Stimulated activated naive CD8-positive, alpha-beta T cell treated with anti-CD3 and anti-CD28 coated beads, Interleukin-15, Interleukin-2, amounts not matched to agents 100 U/mL and 50 U/mL, for 24 hours (primary cell): ENCODE measurements at regions not wholly inside any gene's neighbourhood (a gene's known extent, or its start where the extent isn't known, plus 50 kb on each side); places are given as distances from the start of the nearest gene placed in this dataset.
"Not testable (repeated sequence)": the region's sequence is repeated elsewhere in the genome, so short reads cannot be mapped to it uniquely, and the experiment has no call there.

Source experiments
- ATAC-seq: fragments of 150-1000 bp; cut with Tn5 transposase; one replicate; pipeline ENCODE4 v1.10.0; 2021
- DNase-seq: peaks from one replicate; pipeline ENCODE4 v3.0.0; 2021

GRCh38 chr13:78078168-78078567, 159.5 kb upstream of the EDNRB start:
- DNase-seq (no peak), ATAC-seq (no peak)

DNA sequence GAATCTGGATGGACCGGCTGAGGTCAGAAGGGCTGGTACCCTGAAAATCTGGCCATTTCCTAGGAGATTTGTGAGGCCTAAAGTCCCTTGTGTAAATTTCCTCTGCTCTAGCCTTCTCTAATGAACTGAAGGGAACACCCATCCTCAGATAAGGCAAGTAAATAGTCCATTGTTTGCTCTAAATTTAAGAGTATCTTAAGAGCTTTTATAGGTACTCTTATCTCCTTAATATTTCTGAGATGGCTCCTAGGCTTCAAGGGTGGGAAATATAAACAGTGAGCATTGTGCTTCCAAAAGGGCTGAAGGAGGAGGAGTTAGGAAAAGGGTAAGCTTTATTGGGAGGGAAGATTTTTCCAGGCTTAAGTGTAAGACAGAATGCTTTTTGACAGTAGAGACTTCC, 148.7 kb upstream of the EDNRB start:
- DNase-seq (no peak), ATAC-seq (no peak)

DNA sequence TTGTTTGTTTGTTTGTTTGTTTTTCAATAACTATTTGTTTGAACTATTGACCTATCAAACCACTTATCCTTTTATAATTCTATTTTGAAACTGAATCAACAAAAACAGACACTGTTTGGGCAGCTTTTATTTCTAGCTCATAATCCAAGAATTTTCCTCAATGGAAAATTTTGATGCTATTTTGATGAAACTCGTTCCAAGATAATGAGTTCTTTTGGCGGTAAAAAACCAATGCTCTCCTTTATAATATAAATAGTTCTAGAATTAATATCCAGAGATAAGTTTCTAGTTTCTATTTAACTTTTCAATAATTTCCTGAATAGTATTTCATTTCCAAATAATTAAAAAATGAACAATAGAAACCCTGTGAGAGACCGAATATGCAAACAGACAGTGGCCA, 146.5 kb upstream of the EDNRB start:
- ATAC-seq (no peak), DNase-seq (no peak)

- DNase-seq (no peak), ATAC-seq (no peak)
Measured at GRCh38 chr13:78061806-78062205, 143.2 kb upstream of the EDNRB start.

DNA sequence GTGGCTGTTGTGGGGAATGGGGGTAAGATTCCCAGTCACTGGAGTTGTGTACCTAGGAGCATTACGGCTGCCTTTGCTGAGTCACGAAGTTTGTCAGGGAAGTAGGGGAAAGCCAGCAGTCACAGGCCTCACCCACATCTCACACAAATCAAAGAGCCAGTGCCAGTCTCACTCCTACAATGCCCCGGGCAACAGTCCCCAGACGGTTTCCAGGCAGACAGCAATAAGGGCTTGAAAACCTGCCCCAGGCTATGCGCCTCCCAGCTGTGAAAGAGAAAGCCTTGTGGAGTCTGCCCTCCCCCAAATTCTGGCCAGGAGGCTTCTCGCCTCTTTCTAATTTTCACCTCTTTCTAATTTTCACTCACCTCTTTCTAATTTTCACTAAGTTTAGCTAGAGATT, 142.3 kb upstream of the EDNRB start:
- no peak for ATAC-seq
- DNase-seq = no peak

- not testable (repeated sequence) for DNase-seq, ATAC-seq
Measured at GRCh38 chr13:78056865-78057264, 138.2 kb upstream of the EDNRB start.

GRCh38 chr13:78054157-78054556, 135.5 kb upstream of the EDNRB start:
- DNase-seq (no peak), ATAC-seq (no peak)

GRCh38 chr13:78047151-78047550, 128.5 kb upstream of the EDNRB start:
- no peak for ATAC-seq
- DNase-seq = no peak

- ATAC-seq = no peak
Measured at GRCh38 chr13:78046331-78046730, 127.7 kb upstream of the EDNRB start.

DNA sequence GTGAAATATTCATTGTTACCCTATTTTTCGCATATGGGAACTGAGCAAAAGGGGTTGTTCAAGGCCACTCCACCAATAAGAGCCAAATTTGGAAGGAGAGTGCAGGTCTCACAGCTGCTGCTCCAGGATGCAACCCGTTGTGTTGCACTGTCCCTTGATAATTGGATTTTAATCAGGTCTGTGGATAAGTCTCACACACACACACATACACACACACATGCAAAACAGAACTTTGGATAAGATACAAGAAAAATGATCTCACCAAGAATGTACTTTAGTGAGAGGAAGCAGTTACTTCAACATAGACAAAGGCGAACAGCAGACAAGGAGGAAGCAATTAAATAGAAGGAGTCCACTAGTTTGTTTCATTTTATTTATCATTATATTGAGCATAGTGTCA, 127.3 kb upstream of the EDNRB start:
- ATAC-seq (no peak), DNase-seq (no peak)

More at GRCh38 chr13:78046331-78046730, 127.7 kb upstream of the EDNRB start:
- DNase-seq = no peak

DNA sequence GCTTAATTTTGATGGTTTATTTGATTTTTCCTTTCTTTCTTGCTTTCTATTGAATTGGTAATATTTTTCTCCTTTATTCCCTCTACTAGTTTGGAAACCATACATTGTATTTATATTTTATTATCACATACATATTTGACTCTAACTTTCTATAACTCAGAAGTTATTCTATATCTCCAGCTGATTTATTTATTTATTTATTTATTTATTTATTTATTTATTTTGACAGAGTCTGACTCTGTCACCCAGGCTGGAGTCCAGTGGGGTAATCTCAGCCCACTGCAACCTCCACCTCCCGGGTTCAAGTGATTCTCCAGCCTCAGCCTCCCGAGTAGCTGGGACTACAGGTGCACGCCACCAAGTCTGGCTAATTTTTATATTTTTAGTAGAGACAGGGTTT, 122.7 kb upstream of the EDNRB start:
- ATAC-seq, DNase-seq: not testable (repeated sequence)

GRCh38 chr13:78040205-78040830, 121.7 kb upstream of the EDNRB start:
- no peak for ATAC-seq
- no peak for DNase-seq

GRCh38 chr13:78036841-78037240, 118.2 kb upstream of the EDNRB start:
- ATAC-seq (no peak), DNase-seq (no peak)

DNA sequence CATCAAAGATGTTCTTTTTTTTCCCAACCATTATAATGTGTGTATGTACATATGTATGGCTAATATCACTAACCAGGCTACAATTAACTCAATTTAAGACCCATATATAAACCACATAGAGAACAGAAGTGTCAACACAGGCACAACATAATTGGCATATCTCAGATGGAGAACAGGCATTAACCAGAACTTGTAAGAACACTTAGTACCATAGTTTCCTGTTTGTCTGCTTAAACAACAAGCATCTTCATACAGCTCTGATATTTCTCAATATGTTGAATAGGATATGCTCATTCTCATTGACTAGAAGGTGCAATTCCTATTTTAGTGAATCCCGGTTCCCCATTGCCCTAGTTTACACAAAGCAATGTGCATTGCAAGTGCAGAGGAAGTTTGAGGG, 116.9 kb upstream of the EDNRB start:
- no peak for DNase-seq
- ATAC-seq = no peak

- no peak for ATAC-seq
- DNase-seq = no peak
Measured at GRCh38 chr13:78033509-78033908, 114.9 kb upstream of the EDNRB start.

DNA sequence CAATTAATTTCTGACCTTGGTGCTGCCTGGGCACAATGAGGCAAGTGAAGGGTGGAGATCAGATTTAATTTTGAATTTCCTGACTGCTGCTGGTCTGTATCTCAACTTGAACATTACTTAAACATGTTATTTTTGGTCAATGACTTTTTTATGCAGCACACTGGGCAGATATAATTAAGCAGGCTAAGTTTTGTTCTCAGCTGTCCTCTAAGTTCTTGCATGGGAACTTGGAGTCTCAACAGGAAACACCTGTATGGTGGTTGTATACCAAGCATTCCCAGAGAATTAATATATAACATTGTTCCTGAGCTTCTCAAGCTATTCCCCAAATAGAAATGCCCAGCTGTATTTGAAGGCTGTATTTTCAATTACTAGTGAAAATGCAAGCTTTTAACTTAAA, 113.5 kb upstream of the EDNRB start:
- DNase-seq (no peak), ATAC-seq (no peak)

GRCh38 chr13:78030341-78030896, 111.8 kb upstream of the EDNRB start:
- ATAC-seq (no peak), DNase-seq (no peak)

- no peak for DNase-seq
- ATAC-seq = no peak
Measured at GRCh38 chr13:78029901-78030300, 111.3 kb upstream of the EDNRB start.

- DNase-seq (no peak), ATAC-seq (no peak)
Measured at GRCh38 chr13:78028960-78029359, 110.3 kb upstream of the EDNRB start.

GRCh38 chr13:78024996-78025395, 106.4 kb upstream of the EDNRB start:
- ATAC-seq (no peak), DNase-seq (no peak)

GRCh38 chr13:78022164-78022877, 103.7 kb upstream of the EDNRB start:
- ATAC-seq = peak; percentile 98
- DNase-seq = peak; percentile 44

DNA sequence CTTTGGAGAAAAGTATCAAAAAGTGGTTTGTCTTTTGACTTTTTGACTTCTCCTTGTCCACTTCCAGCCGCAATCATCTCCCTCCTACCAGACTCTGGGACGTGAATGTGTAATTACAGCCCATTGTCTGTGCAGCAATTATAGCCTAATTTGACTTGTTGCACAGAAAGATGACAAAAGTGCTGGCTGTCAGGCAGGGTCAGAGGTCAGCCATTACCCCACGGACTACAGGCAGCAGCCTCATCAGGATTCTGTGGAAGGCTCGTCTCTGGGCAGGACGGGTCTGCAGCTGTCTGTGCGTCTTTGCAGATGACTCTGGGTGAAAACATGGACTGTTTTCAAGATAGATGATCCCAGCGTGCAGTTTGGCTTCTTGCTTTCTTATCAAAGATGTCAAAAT, 102.2 kb upstream of the EDNRB start:
- ATAC-seq (no peak), DNase-seq (no peak)

GRCh38 chr13:78015782-78016181, 97.2 kb upstream of the EDNRB start:
- ATAC-seq = no peak
- no peak for DNase-seq

DNA sequence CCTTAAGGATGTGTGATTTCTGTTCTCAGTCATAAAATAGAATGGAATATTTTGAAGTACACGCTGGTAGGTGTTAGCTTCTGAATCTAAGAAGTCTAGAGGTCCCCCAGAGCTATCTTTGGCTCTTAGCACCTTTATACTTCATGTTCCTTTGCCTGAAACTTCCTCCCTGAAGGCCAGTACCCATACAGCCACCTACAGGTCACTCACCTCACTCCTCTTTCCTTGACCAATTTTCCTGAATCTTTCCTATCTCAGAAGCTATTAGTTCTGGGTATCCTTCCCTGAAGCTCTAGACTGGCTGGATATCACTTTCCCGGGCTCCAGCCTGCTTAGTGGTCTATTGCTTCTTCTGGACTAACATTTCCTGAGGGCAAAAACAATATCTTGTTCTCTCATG, 93.4 kb upstream of the EDNRB start:
- DNase-seq = no peak
- ATAC-seq = no peak
